ENCODE measurements at regions not wholly inside any gene's neighbourhood (a gene's known extent, or its start where the extent isn't known, plus 50 kb on each side); places are given as distances from the start of the nearest gene placed in this dataset.

GRCh38 chr20:16978497-16978896, 230.3 kb downstream of the OTOR start:
- intact Hi-C loops (cut with DNase I, micrococcal nuclease) = no loop called here
- DNase-seq (no peak), ATAC-seq (no peak)

DNA sequence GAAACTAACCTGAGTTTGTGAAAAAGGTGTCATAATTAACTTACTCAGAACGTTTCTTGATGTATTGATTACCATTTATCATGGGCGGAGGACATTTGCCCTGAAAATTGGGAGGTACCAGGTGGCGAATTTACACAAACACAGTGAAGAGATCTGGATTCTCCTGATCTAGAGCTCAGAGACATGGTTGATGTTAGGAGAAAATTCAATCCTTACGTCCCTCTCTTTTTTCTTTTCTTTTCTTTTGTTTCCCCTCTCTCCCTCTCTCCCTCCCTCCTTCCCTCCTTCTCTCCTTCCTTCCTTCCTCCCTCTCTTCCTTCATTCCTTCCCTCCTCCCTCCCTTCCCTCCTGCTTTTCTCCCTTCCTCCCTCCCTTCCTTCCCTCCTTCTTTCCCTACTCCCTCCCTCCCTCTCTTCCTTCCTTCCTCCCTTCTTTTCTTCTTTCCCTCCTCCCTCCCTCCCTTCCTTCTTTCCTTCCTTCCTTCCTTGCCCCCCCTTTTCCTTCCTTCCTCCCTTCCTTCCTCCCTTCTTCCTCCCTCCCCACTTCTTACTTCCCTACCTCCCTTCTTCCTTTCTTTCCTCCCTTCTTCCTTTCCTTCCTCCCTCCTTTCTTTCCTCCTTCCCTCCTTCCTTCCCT, 234.1 kb downstream of the OTOR start:
- intact Hi-C loops (cut with DNase I, micrococcal nuclease) = no loop called here
- no peak for DNase-seq

GRCh38 chr20:16984481-16984880, 236.3 kb downstream of the OTOR start:
- intact Hi-C loops (cut with DNase I, micrococcal nuclease) = no loop called here
- DNase-seq (no peak), ATAC-seq (no peak)

More for the DNA sequence above, 234.1 kb downstream of the OTOR start:
- ATAC-seq = no peak

- intact Hi-C loops (cut with DNase I, micrococcal nuclease) = no loop called here
- no peak for DNase-seq
- no peak for ATAC-seq
Observed at GRCh38 chr20:17003170-17003870, 223.5 kb upstream of the PCSK2 start.

GRCh38 chr20:17010181-17010580, 216.7 kb upstream of the PCSK2 start:
- ATAC-seq (no peak), DNase-seq (no peak)
- intact Hi-C loops (cut with DNase I, micrococcal nuclease) = no loop called here

DNA sequence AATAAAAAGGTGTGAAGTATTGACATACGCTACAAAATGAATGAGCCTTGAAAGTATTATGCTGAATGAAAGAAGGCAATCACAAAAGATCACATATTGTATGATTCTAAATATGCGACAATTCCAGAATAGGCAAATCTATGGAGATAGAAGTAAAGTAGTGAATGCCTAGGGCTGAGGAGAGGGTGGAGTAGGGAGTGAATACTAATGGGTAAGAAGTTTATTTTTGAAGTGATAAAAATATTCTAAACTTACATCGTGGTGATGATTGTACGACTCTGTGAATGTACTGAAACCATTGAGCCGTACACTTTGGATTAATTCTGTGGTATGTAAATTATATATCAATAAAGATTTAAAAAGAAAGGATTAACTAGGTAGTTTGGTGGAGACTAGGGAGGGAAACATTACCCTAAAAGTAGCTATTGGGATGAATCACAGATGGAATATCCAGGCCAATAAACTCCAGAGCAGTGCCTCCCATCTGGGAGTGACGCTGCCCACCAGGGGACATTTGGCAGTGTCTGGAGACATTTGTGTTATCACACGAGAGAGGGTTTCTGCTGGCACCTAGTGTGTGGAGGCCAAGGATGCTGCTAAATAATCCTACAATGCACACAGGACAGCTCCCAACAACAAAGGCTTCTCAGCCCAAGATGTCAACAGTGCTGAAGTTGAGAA, 214.2 kb upstream of the PCSK2 start:
- DNase-seq = no peak
- intact Hi-C loops (cut with DNase I, micrococcal nuclease) = no loop called here
- ATAC-seq = no peak

DNA sequence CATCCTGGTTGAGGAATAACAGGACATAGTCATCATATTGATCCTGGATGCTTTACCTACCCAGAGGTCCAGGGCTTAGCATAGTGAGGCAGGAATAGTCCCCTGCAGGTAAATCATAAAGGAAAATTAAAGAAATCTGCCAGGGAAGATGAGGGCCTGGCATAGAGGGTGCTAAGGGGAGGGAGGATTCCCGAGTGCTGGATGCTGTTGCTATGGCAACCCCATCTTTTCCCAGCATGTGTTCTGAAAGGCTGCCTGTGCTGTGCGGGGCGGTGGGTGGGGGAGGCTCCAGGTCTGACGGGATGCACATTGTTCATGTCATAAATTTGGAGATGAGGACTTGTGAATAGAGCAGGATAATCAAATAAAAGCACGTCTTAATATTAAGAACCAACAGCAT, 212.6 kb upstream of the PCSK2 start:
- intact Hi-C loops (cut with DNase I, micrococcal nuclease) = no loop called here
- ATAC-seq (no peak), DNase-seq (no peak)

DNA sequence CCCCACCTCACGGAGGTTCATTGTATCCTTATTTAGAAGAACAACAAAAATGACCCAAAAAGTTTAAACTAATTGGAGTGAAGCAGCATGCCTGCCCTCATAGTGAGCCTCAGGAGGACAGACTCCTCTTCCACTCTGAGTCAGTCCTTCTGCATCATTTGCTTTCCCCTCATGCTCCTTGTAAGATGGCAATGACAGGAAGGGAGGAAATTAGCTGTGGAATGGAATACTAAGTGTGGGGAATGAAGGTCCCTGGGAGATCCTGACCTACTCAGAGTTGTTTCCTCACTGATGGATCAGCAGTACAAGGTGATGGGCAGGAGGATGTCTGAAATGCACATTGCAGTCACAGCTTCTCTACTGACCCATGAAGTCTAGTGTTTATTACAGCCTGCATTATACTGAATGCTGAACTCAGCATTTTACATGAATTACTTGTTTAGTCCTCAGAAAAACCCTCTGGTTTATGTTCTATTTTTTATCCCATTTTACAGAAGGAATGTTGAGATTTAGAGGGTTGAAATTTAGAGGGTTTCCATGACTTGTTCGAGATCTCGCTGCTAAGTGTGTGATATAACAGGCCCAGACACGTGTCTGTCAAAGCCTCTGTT, 212.0 kb upstream of the PCSK2 start:
- DNase-seq = no peak
- ATAC-seq = no peak
- intact Hi-C loops (cut with DNase I, micrococcal nuclease) = no loop called here

DNA sequence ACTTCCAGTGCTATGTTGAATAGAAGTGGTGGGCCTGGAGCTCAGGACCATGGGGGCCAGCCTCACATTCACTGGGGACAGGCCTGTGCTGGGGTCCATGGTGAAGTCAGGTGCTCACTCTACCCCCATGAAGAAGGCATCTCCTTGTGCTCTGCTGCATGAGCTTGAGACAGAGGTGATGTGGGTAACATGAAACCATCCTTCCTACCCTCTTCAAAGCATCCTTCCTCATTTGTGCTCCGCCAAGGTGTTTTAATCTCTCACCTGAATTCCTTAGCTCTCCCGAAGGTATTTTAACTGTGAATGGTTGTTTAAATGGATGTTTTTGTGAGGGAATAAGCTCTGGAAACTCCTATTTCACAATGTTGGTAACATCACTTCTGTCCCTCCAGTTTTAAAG, 209.6 kb upstream of the PCSK2 start:
- intact Hi-C loops (cut with DNase I, micrococcal nuclease) = no loop called here
- no peak for ATAC-seq
- DNase-seq = no peak

DNA sequence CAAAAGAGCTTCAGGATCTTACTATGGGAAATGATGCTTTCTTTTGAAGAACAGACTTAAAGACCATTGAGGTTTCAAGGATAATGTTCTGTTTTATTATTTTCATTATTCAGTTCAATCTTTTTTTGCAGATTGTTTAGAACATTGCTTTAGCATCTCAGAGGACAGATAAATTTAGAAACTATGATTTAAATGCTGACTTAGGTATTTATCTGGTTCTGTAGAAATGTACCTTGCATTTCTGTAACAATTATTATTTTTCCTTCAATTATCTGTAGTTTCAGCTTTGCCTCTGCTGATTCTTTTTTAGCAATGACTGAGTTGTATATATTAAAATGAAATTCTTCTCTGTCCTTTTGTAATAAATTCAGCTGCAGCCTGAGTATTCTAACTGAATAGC, 205.4 kb upstream of the PCSK2 start:
- ATAC-seq (no peak), DNase-seq (no peak)
- intact Hi-C loops (cut with DNase I, micrococcal nuclease) = no loop called here

GRCh38 chr20:17023036-17023435, 203.8 kb upstream of the PCSK2 start:
- ATAC-seq (no peak), DNase-seq (no peak)
- intact Hi-C loops (cut with DNase I, micrococcal nuclease) = no loop called here

- intact Hi-C loops (cut with DNase I, micrococcal nuclease) = no loop called here
- DNase-seq = no peak
- no peak for ATAC-seq
Observed at GRCh38 chr20:17023806-17024205, 203.0 kb upstream of the PCSK2 start.

- intact Hi-C loops (cut with DNase I, micrococcal nuclease) = no loop called here
- ATAC-seq = no peak
Observed at GRCh38 chr20:17024513-17025119, 202.2 kb upstream of the PCSK2 start.

DNA sequence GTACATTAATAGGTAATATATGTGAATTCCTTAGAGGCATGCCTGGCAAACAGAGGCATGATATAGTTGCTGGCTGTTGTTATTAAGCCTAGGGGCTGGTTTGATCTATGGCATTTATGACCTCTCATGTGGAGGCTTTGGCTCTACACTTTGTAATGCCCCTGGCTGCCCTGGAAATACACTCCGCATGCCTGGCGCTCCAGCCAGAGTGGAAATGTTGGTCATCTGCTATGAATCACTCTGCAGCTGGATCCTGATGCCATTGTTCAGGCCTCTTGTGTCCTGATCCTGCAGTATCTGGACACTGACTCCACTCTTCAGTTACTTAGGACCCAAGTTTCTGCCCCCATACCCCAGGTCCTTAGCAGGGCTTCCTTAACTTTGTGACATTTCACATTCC, 200.5 kb upstream of the PCSK2 start:
- intact Hi-C loops (cut with DNase I, micrococcal nuclease) = no loop called here
- no peak for ATAC-seq
- no peak for DNase-seq

More at GRCh38 chr20:17024513-17025119, 202.2 kb upstream of the PCSK2 start:
- DNase-seq = no peak

- ATAC-seq (no peak), DNase-seq (no peak)
- intact Hi-C loops (cut with DNase I, micrococcal nuclease) = no loop called here
Observed at GRCh38 chr20:17029698-17030097, 197.1 kb upstream of the PCSK2 start.

GRCh38 chr20:17036541-17036940, 190.3 kb upstream of the PCSK2 start:
- ATAC-seq (no peak), DNase-seq (no peak)
- intact Hi-C loops (cut with DNase I, micrococcal nuclease) = no loop called here

DNA sequence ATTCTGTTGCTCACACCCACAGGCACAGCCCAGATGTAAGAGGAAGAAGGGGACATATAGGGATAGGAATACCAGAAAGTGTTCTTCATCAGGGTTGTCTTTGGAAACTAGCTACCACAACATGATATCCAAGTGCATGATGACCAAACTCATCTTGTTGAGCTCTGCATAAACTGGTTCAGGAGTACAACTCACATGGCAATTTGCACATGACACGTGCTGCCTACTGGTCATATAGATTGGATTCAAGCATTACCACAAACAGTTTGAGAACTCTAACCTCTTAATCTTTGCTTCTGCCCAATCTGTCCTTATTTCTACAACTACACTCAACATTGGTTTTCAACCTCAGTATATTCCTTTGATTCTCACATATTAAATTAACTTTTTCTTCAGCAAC, 184.7 kb upstream of the PCSK2 start:
- intact Hi-C loops (cut with DNase I, micrococcal nuclease) = no loop called here

DNA sequence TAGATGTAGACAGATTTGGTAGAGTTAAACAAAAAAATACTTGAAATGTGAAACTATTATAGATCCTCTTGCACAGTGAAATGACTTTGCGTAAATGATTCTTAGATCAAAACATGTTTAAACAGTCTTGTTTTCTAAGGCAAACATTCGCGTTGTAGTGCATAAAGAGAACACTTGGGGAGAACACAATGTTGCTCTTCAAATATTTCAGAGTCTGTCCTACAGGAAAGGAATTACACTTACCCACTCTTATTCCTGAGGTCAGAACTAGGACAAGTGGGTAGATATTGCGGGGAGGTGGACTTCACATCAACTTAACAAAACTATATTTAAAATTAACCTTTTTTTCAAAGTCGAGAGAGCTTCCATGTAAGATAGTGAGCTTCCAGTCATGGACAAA, 183.5 kb upstream of the PCSK2 start:
- no peak for ATAC-seq
- DNase-seq = no peak
- intact Hi-C loops (cut with DNase I, micrococcal nuclease) = no loop called here

More for the DNA sequence above, 184.7 kb upstream of the PCSK2 start:
- no peak for ATAC-seq
- no peak for DNase-seq

DNA sequence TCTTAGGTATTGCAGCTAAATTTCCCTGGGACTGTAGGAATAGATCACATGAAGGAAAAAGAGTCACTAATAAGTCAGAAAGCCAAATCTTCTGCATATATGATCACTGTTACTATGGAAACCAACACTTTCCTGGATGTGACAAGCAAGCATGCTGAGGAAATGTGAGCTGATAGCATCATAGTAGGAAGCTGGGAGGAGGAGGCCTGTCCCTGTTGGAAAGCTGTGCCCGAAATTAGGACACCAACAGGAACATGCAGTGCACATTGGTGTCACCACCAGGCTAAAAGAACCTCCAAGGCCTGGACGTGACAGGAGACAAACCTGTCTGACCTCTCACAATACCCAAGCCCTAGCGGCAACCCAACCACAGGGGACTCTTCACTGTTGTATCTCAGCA, 181.9 kb upstream of the PCSK2 start:
- ATAC-seq (no peak), DNase-seq (no peak)
- intact Hi-C loops (cut with DNase I, micrococcal nuclease) = no loop called here
